BLaER1 (cell line): ENCODE measurements at regions not wholly inside any gene's neighbourhood (a gene's known extent, or its start where the extent isn't known, plus 50 kb on each side); places are given as distances from the start of the nearest gene placed in this dataset.

Source experiments
- H3K27ac ChIP-seq: shearing (Covaris generic); formaldehyde crosslinking; 2 replicates; pipeline ENCODE4 v1.8.1; 2022
- H3K27me3 ChIP-seq: shearing (Covaris generic); formaldehyde crosslinking; 2 replicates; pipeline ENCODE4 v1.8.1; 2022
- H3K36me3 ChIP-seq: shearing (Covaris generic); formaldehyde crosslinking; 2 replicates; pipeline ENCODE4 v1.8.1; 2022
- H3K4me1 ChIP-seq: shearing (Covaris generic); formaldehyde crosslinking; 2 replicates; pipeline ENCODE4 v1.8.1; 2022
- H3K4me2 ChIP-seq: shearing (Covaris generic); formaldehyde crosslinking; 2 replicates; pipeline ENCODE4 v1.8.1; 2022
- H3K4me3 ChIP-seq: shearing (Covaris generic); formaldehyde crosslinking; 2 replicates; pipeline ENCODE4 v1.8.1; 2022
- H3K9ac ChIP-seq: shearing (Covaris generic); formaldehyde crosslinking; 2 replicates; pipeline ENCODE4 v1.8.1; 2022
- H3K9me3 ChIP-seq: shearing (Covaris generic); formaldehyde crosslinking; 2 replicates; pipeline ENCODE4 v1.8.1; 2022
- H4K20me1 ChIP-seq: shearing (Covaris generic); formaldehyde crosslinking; 2 replicates; pipeline ENCODE4 v1.8.1; 2022
- Cebpa-rat ChIP-seq: shearing (Covaris generic); IDR thresholded peaks from 2 replicates; pipeline ENCODE4 v1.8.1; 2022

GRCh38 chr13:26946684-26947343 lies 186.2 kb upstream of the GPR12 start:
- no peak overlapping the region for H3K4me3 ChIP-seq
- no peak overlapping the region for H3K9ac ChIP-seq
- no peaks in the 10 kb centered on the region for H4K20me1 ChIP-seq
- no peak overlapping the region for H3K27ac ChIP-seq
- no peak overlapping the region for H3K4me2 ChIP-seq
- TF ChIP-seq Cebpa-rat, result no peak
- no peaks in the 10 kb centered on the region for H3K36me3 ChIP-seq
- H3K9me3 ChIP-seq, result no peaks in the 10 kb centered on the region
- H3K27me3 ChIP-seq, result no peaks in the 10 kb centered on the region; the same call in 1 of the 2 replicates
- no peaks in the 10 kb centered on the region for H3K4me1 ChIP-seq

GRCh38 chr13:26943748-26944147 lies 183.2 kb upstream of the GPR12 start:
- Histone ChIP-seq H3K27me3 (no peaks in the 10 kb centered on the region), H3K27ac (no peak overlapping the region), H3K36me3 (no peaks in the 10 kb centered on the region), H3K4me3 (no peak overlapping the region), H3K9me3 (no peaks in the 10 kb centered on the region), H3K9ac (no peak overlapping the region), H3K4me2 (no peak overlapping the region), H4K20me1 (no peaks in the 10 kb centered on the region), H3K4me1 (no peaks in the 10 kb centered on the region)
- no peak for TF ChIP-seq Cebpa-rat

DNA sequence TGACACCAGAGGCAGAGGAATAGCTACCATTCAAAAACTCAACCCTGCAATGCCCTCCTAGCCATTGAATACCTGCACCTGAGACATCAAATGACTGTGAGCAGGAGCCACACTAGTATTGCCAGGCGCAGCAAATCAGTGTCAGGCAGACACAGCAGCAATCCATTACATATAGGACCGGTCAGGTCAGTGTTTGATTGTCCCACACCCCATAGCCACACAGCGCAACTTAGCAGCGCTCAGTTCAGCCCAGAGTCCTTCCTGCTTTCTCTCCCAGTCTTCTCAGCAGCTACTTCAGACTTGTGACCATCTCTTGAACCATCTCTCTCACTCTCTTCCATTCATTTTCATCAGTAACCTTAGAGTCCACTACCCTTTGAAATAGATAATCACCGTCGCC lies 181.6 kb upstream of the GPR12 start:
- Histone ChIP-seq H3K27me3 (no peaks in the 10 kb centered on the region), H3K4me1 (no peaks in the 10 kb centered on the region), H3K4me2 (no peak overlapping the region), H3K9me3 (no peaks in the 10 kb centered on the region), H4K20me1 (no peaks in the 10 kb centered on the region), H3K27ac (no peak overlapping the region), H3K36me3 (no peaks in the 10 kb centered on the region), H3K4me3 (no peak overlapping the region), H3K9ac (no peak overlapping the region)
- TF ChIP-seq Cebpa-rat, result no peak

- Histone ChIP-seq H3K4me1 (0 out of 2 replicates have a peak, but pooled peaks cover 5% of the 10 kb centered on the region), H3K9ac (no peak overlapping the region), H3K4me3 (no peak overlapping the region), H3K36me3 (no peaks in the 10 kb centered on the region), H3K27me3 (no peaks in the 10 kb centered on the region), H4K20me1 (no peaks in the 10 kb centered on the region), H3K27ac (no peak overlapping the region), H3K4me2 (no peak overlapping the region), H3K9me3 (no peaks in the 10 kb centered on the region)
- no peak for TF ChIP-seq Cebpa-rat
Observed at GRCh38 chr13:26941345-26942174, 181.0 kb upstream of the GPR12 start.

- no peak overlapping the region for H3K4me3 ChIP-seq
- no peaks in the 10 kb centered on the region for H3K36me3 ChIP-seq
- TF ChIP-seq Cebpa-rat, result no peak
- H4K20me1 ChIP-seq, result no peaks in the 10 kb centered on the region
- H3K27me3 ChIP-seq, result no peaks in the 10 kb centered on the region
- H3K4me1 ChIP-seq, result peaks cover 21% of the 10 kb centered on the region
- H3K27ac ChIP-seq, result no peak overlapping the region
- no peak overlapping the region for H3K4me2 ChIP-seq
- H3K9me3 ChIP-seq, result peaks cover 7% of the 10 kb centered on the region
- no peak overlapping the region for H3K9ac ChIP-seq
Observed at GRCh38 chr13:26934096-26934495, 173.5 kb upstream of the GPR12 start.

GRCh38 chr13:26932465-26932864 lies 171.9 kb upstream of the GPR12 start:
- Histone ChIP-seq H3K27ac (no peak overlapping the region), H3K4me3 (no peak overlapping the region), H3K4me2 (peak overlapping the region; percentile 59), H3K9ac (no peak overlapping the region; the same call in 1 of the 2 replicates), H3K4me1 (peaks cover 21% of the 10 kb centered on the region), H3K36me3 (no peaks in the 10 kb centered on the region), H4K20me1 (no peaks in the 10 kb centered on the region), H3K27me3 (no peaks in the 10 kb centered on the region), H3K9me3 (peaks cover 7% of the 10 kb centered on the region)
- no peak for TF ChIP-seq Cebpa-rat

GRCh38 chr13:26929971-26930730 lies 169.6 kb upstream of the GPR12 start:
- no peaks in the 10 kb centered on the region for H4K20me1 ChIP-seq
- peaks cover 16% of the 10 kb centered on the region for H3K4me1 ChIP-seq
- H3K9me3 ChIP-seq, result no peaks in the 10 kb centered on the region
- H3K27ac ChIP-seq, result no peak overlapping the region
- no peak for TF ChIP-seq Cebpa-rat
- H3K9ac ChIP-seq, result no peak overlapping the region
- no peaks in the 10 kb centered on the region for H3K27me3 ChIP-seq
- H3K36me3 ChIP-seq, result no peaks in the 10 kb centered on the region
- no peak overlapping the region for H3K4me3 ChIP-seq
- H3K4me2 ChIP-seq, result peak overlapping the region; percentile 32; the same call in 1 of the 2 replicates

- Histone ChIP-seq H3K9ac (no peak overlapping the region), H3K27ac (no peak overlapping the region)
- TF ChIP-seq Cebpa-rat, result no peak
Observed at GRCh38 chr13:26927511-26927910, 166.9 kb upstream of the GPR12 start.

DNA sequence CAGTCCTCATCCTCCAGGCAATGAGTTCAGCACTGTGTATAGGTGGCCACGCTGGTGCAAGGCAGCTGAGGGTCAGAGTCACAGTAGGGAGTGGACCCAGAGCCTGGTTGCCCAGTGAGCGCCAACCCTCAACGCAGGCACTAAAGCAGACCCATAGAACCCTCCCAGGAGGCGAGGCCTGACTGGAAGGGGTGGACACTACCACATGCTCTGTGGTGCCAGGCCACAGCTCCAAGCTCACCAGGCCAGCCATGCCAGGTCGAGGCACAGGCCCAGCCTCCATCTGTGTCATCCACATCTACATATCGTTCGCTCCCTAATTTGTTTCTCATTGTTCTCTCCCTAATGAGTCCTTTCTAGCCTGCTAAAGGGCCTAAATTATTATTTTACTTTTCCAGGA lies 165.8 kb upstream of the GPR12 start:
- H3K27ac ChIP-seq, result no peak overlapping the region
- H3K9me3 ChIP-seq, result no peaks in the 10 kb centered on the region
- no peaks in the 10 kb centered on the region for H4K20me1 ChIP-seq
- H3K27me3 ChIP-seq, result no peaks in the 10 kb centered on the region
- H3K9ac ChIP-seq, result no peak overlapping the region
- no peak for TF ChIP-seq Cebpa-rat
- 0 out of 2 replicates have a peak, but pooled peaks cover under 1% of the 10 kb centered on the region for H3K4me1 ChIP-seq
- H3K36me3 ChIP-seq, result no peaks in the 10 kb centered on the region
- H3K4me2 ChIP-seq, result no peak overlapping the region
- H3K4me3 ChIP-seq, result no peak overlapping the region

More at GRCh38 chr13:26927511-26927910, 166.9 kb upstream of the GPR12 start:
- no peaks in the 10 kb centered on the region for H3K36me3 ChIP-seq
- no peaks in the 10 kb centered on the region for H3K27me3 ChIP-seq
- no peak overlapping the region for H3K4me2 ChIP-seq
- no peaks in the 10 kb centered on the region for H3K9me3 ChIP-seq
- H3K4me1 ChIP-seq, result peaks cover 12% of the 10 kb centered on the region
- H3K4me3 ChIP-seq, result no peak overlapping the region
- H4K20me1 ChIP-seq, result no peaks in the 10 kb centered on the region
